ENCODE measurements at regions not wholly inside any gene's neighbourhood (a gene's known extent, or its start where the extent isn't known, plus 50 kb on each side); places are given as distances from the start of the nearest gene placed in this dataset.

DNA sequence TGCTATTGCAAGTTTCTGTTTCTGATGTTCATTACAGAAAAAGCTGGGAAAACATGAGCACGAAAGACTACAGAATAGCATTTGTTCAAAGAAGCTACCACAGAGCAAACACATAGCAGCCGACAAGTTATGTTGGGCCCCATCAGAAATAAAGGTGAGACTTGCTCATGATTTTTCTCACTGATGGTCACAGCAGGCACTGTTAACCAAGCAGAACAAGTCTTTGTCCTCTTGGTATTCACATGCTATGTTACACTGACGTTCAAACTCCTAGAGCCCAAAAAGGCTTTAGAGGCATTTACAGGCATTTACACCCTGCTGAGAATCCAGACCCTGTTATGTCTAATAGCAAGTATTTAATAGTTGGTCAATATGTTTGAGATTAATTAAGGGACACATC lies 235.0 kb upstream of the HNMT start:
- H3K4me1 Mint-ChIP-seq = no peaks in the 10 kb centered on the region
- DNase-seq = no peak
- H3K4me3 Mint-ChIP-seq = no peak overlapping the region
- no peak overlapping the region for H3K27ac Mint-ChIP-seq
- no peaks in the 10 kb centered on the region for H3K27me3 Mint-ChIP-seq
- H3K36me3 Mint-ChIP-seq (ENCODE audit: low read depth) = no peaks in the 10 kb centered on the region
- ATAC-seq = no peak
- no peaks in the 10 kb centered on the region for H3K9me3 ChIP-seq (ENCODE audit: control insufficient read depth, low read length, poor library complexity, severe bottlenecking)

DNA sequence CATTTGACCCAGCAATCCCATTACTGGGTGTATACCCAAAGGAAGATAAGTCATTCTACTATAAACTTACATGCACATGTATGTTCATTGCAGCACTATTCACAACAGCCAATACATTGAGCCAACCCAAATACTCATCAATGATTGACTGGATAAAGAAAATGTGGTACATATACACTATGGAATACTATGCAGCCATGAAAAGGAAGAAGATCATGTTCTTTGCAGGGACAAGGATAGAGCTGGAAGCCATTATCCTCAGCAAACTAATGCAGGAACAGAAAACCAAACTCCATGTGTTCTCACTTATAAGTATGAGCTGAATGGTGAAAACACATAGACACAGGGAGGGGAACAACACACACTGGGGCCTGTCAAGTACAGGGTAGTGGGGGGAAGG lies 226.7 kb upstream of the HNMT start:
- H3K4me3 Mint-ChIP-seq = no peak overlapping the region
- no peak overlapping the region for H3K27ac Mint-ChIP-seq
- H3K9me3 ChIP-seq (ENCODE audit: control insufficient read depth, low read length, poor library complexity, severe bottlenecking) = no peaks in the 10 kb centered on the region
- ATAC-seq (no peak), DNase-seq (no peak)
- H3K27me3 Mint-ChIP-seq = no peaks in the 10 kb centered on the region
- H3K4me1 Mint-ChIP-seq = no peaks in the 10 kb centered on the region
- no peaks in the 10 kb centered on the region for H3K36me3 Mint-ChIP-seq (ENCODE audit: low read depth)

DNA sequence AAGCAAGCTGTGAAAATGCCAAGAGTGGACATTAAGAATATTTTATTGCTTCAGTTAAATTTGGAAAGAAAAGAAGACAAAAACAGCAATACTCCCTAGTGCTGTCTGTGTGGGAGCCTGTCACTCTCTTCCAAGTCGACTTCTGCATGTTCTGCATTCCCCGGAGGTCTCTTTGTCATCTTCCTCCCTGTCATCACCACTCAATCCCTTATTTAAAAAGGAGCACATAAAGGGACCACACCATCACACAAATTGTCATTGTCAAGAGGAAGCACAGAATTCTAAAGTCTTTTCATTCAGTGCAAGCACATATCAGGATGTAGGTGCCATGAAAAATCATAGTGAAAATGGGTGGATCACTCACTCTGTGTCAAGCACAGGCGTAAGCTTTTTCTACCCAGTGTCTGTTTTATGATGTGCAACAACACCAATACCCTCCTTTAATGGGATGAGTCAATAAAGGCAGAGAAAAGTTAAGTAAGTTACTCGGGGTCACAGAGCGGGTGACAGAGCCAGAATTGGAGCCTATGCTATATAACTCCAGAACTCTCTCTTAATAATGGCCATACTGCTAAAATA lies 222.4 kb upstream of the HNMT start:
- H3K9me3 ChIP-seq (ENCODE audit: control insufficient read depth, low read length, poor library complexity, severe bottlenecking) = no peaks in the 10 kb centered on the region
- no peak for DNase-seq
- Mint-ChIP-seq H3K27me3 (no peaks in the 10 kb centered on the region), H3K4me3 (no peak overlapping the region), H3K36me3 (ENCODE audit: low read depth) (no peaks in the 10 kb centered on the region), H3K4me1 (no peaks in the 10 kb centered on the region), H3K27ac (no peak overlapping the region)
- ATAC-seq = no peak

DNA sequence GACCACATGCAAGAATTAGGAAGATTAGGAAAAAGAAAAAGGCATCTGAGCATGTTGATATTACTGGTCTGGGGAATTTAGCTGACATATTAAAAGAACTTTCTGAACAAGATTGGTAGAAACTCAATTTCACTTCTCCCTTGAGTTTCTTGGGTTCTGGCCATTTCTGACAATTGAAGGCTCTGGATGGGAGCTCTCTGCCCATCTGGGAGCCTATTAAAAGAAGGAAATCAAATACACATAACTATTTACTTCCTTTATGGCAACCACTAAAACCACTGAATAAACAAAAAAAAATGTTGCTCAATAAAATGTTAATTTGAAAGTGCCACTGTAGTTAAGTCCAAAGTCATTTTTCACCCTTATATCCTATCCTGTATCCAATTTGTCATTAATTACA lies 216.8 kb upstream of the HNMT start:
- ATAC-seq = no peak
- no peak overlapping the region for H3K4me3 Mint-ChIP-seq

DNA sequence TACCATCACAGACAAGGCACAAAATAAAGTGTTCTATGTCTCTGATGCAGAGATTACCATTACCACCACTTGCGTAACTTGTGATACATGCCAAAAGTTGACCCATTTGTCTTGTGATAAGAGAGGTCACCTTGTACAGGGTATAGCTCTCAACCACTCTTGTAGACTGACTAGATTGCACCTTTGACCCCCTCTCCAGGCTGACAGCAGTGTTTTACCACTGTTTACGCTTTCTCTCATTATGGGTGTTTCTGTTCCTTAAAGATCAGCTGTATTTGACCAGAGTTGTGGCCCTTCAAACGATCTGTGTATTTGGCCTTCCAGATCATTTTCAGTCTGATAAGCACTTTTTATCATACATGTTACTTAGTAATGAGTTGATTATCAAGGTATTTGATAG lies 215.7 kb upstream of the HNMT start:
- Mint-ChIP-seq H3K27ac (no peak overlapping the region), H3K27me3 (no peaks in the 10 kb centered on the region), H3K4me1 (no peaks in the 10 kb centered on the region), H3K4me3 (no peak overlapping the region), H3K36me3 (ENCODE audit: low read depth) (no peaks in the 10 kb centered on the region)
- no peak for DNase-seq
- ATAC-seq = no peak
- H3K9me3 ChIP-seq (ENCODE audit: control insufficient read depth, low read length, poor library complexity, severe bottlenecking) = no peaks in the 10 kb centered on the region

More for the DNA sequence above, 216.8 kb upstream of the HNMT start:
- DNase-seq = no peak
- Mint-ChIP-seq H3K36me3 (ENCODE audit: low read depth) (no peaks in the 10 kb centered on the region), H3K27me3 (no peaks in the 10 kb centered on the region), H3K27ac (no peak overlapping the region), H3K4me1 (no peaks in the 10 kb centered on the region)
- no peaks in the 10 kb centered on the region for H3K9me3 ChIP-seq (ENCODE audit: control insufficient read depth, low read length, poor library complexity, severe bottlenecking)

DNA sequence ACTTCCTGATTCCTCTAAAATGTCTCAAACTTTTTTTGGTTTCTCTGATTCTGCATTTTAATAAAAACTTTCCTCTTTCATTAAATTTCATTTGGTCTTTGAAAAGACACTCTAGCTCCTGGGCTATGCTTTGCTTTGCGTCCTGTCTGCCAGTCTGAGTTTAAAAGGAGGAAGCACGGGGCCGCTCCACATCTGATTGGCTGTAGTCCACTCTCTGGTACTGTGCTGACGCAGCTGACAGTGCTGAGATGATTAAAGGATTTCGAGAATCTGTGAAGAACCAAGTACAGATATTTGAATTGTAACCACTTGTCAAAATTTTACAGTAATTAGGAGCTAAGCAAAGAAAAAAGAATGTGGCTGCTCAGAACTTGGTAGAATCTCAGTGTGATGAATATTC lies 199.6 kb upstream of the HNMT start:
- H3K36me3 Mint-ChIP-seq (ENCODE audit: low read depth) = no peaks in the 10 kb centered on the region
- H3K27ac Mint-ChIP-seq = no peak overlapping the region
- no peak for ATAC-seq
- no peaks in the 10 kb centered on the region for H3K27me3 Mint-ChIP-seq
- no peaks in the 10 kb centered on the region for H3K9me3 ChIP-seq (ENCODE audit: control insufficient read depth, low read length, poor library complexity, severe bottlenecking)
- DNase-seq = no peak
- no peak overlapping the region for H3K4me3 Mint-ChIP-seq
- H3K4me1 Mint-ChIP-seq = no peaks in the 10 kb centered on the region

DNA sequence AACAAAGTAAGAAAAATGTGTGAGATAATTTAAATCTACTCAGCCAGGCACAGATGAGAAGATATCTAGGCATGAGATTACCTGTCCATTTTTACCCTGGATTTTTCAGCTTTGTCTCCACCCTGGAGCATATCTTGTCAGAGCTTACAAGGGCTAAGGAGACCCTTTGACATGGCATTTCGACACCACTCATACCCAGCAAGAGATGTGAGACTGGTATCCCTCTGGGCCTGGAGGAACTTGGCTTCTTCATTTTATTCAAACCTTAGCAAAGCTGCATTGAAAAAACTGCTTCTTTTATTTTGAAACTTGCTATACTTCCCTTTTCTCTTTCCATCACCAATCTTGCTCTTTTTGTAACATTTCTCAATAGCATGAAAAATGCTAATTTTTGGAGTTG lies 194.9 kb upstream of the HNMT start:
- no peak for DNase-seq
- ATAC-seq = no peak
- H3K9me3 ChIP-seq (ENCODE audit: control insufficient read depth, low read length, poor library complexity, severe bottlenecking) = no peaks in the 10 kb centered on the region
- Mint-ChIP-seq H3K27ac (no peak overlapping the region), H3K36me3 (ENCODE audit: low read depth) (no peaks in the 10 kb centered on the region), H3K4me3 (no peak overlapping the region), H3K27me3 (no peaks in the 10 kb centered on the region), H3K4me1 (no peaks in the 10 kb centered on the region)

DNA sequence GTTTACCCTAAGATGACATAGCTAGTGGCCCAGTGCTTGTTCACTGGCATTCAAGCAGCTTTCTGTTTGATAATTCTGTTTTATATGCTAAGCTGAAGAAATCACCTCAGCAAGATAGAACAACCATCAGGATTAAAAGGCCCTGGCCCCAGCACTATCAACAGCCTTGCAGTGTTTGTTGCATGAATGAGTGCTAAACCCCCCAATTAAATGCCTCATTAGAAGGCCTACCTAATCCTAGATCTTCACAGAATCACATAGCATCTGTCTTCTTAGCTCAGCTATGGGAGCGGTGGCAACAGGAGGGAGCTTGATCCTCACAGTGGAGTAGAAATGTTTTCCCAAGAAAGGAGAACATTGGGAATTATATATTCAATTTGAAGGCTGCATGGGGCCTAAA lies 194.1 kb upstream of the HNMT start:
- H3K27ac Mint-ChIP-seq = no peak overlapping the region
- no peaks in the 10 kb centered on the region for H3K36me3 Mint-ChIP-seq (ENCODE audit: low read depth)
- H3K4me3 Mint-ChIP-seq = no peak overlapping the region
- ATAC-seq (no peak), DNase-seq (no peak)
- H3K27me3 Mint-ChIP-seq = no peaks in the 10 kb centered on the region
- no peaks in the 10 kb centered on the region for H3K4me1 Mint-ChIP-seq
- no peaks in the 10 kb centered on the region for H3K9me3 ChIP-seq (ENCODE audit: control insufficient read depth, low read length, poor library complexity, severe bottlenecking)

DNA sequence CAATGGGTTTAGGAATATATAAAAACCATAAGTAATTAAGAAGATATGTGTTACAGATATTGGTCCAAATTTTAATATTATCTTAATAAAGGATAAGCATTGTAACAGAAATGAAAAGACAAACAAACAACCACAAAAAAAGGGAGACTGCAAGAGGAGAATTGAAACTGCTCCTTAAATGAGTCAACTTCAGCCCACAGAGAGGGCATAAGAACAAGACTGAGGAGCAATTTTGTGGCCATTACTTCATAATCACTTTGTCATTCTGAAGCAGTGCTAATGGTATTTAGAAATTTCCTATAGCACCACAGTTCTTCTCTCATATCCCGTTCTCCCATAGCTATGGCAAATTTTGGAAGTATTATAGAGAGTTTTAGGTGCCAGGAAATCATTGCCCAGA lies 193.2 kb upstream of the HNMT start:
- no peaks in the 10 kb centered on the region for H3K36me3 Mint-ChIP-seq (ENCODE audit: low read depth)
- ATAC-seq (no peak), DNase-seq (no peak)
- no peaks in the 10 kb centered on the region for H3K27me3 Mint-ChIP-seq
- no peak overlapping the region for H3K27ac Mint-ChIP-seq
- no peak overlapping the region for H3K4me3 Mint-ChIP-seq
- H3K4me1 Mint-ChIP-seq = no peaks in the 10 kb centered on the region
- H3K9me3 ChIP-seq (ENCODE audit: control insufficient read depth, low read length, poor library complexity, severe bottlenecking) = no peaks in the 10 kb centered on the region

DNA sequence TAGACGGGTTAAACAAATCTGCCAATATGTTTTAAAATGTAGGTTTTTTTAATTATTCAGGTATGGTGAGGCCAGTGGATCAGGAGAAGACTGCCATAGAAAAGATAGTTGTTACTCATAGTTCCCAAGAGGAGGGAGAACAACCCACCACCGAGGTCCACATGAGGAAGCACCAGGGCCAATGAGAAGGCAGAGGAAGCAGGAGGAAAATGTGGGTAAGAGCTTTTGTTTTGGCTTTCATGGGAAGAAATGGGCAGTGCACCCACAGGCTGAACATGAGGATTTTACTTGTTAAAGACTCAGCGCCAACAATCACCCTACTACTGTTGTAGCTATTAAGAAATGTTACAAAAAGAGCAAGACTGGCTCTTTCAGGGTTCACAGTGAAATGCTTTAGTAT lies 191.8 kb upstream of the HNMT start:
- H3K27me3 Mint-ChIP-seq = no peaks in the 10 kb centered on the region
- no peak for DNase-seq
- no peak overlapping the region for H3K4me3 Mint-ChIP-seq
- no peaks in the 10 kb centered on the region for H3K36me3 Mint-ChIP-seq (ENCODE audit: low read depth)
- no peak for ATAC-seq
- H3K27ac Mint-ChIP-seq = no peak overlapping the region
- no peaks in the 10 kb centered on the region for H3K4me1 Mint-ChIP-seq
- H3K9me3 ChIP-seq (ENCODE audit: control insufficient read depth, low read length, poor library complexity, severe bottlenecking) = no peaks in the 10 kb centered on the region

DNA sequence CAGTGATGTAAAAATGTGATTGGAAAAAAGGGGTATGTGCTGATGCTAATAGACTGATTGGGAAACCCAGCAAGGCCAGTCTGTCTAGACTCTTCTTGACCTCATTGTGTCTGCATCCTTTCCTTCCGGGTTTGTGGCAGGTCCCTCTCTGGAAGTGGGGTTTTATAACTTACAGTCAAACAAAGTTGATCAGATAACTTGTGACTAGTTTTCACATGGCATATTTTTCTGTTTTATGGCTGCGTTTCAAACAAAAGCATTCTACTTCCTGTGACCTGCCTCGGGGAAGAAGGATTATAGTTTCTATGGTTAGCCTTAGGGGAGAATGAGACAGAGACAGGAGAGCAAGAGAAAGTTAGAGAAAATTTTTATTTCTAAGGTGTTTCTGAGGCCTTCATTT lies 188.7 kb upstream of the HNMT start:
- no peaks in the 10 kb centered on the region for H3K9me3 ChIP-seq (ENCODE audit: control insufficient read depth, low read length, poor library complexity, severe bottlenecking)
- H3K4me3 Mint-ChIP-seq = no peak overlapping the region
- no peak for DNase-seq
- H3K27me3 Mint-ChIP-seq = no peaks in the 10 kb centered on the region
- no peak for ATAC-seq
- no peaks in the 10 kb centered on the region for H3K4me1 Mint-ChIP-seq
- no peak overlapping the region for H3K27ac Mint-ChIP-seq
- H3K36me3 Mint-ChIP-seq (ENCODE audit: low read depth) = no peaks in the 10 kb centered on the region

DNA sequence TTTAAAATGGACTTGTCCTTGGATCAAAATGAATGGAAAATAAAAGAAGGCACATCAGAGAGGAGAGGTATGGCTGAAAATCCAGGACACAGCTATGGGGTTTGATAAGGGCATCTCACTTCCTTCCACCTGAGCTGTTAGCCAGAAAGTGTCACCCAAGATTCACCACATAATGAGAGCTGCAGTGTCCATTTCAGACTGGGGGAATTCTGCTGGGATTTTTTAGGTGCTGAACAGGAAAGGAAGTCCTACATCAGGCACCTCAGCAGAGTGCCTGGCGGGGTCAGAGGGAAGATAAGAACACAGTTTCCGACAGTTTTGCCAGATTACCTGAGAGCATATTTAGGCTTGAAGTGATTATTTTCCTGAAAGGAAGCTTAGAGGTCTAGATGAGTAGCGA lies 187.6 kb upstream of the HNMT start:
- DNase-seq = no peak
- H3K27ac Mint-ChIP-seq = no peak overlapping the region
- H3K9me3 ChIP-seq (ENCODE audit: control insufficient read depth, low read length, poor library complexity, severe bottlenecking) = no peaks in the 10 kb centered on the region
- no peak overlapping the region for H3K4me3 Mint-ChIP-seq
- no peaks in the 10 kb centered on the region for H3K27me3 Mint-ChIP-seq
- no peaks in the 10 kb centered on the region for H3K36me3 Mint-ChIP-seq (ENCODE audit: low read depth)
- H3K4me1 Mint-ChIP-seq = no peaks in the 10 kb centered on the region
- ATAC-seq = no peak

DNA sequence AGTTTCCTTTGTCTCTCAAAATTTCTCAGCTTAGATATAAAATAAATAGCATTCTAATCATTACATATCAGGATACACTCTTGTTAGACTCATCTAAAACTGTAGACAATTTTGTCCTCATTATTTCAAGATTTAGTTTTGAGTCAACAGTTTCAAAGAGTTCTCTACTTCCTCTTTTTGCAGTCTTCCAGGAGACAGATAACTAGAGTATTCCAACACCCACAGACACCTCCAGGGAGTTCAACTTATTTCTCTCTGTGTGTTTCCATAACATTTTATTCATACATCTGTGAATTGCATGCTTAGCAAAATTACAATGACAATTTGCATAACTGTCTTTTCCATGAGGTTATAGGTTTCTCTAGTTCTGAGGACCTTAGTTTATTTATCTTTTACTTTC lies 166.6 kb upstream of the HNMT start:
- Mint-ChIP-seq H3K27me3 (no peaks in the 10 kb centered on the region), H3K4me1 (no peaks in the 10 kb centered on the region), H3K27ac (no peak overlapping the region), H3K36me3 (ENCODE audit: low read depth) (no peaks in the 10 kb centered on the region), H3K4me3 (no peak overlapping the region)
- peaks cover 2% of the 10 kb centered on the region for H3K9me3 ChIP-seq (ENCODE audit: control insufficient read depth, low read length, poor library complexity, severe bottlenecking)
- DNase-seq = no peak
- ATAC-seq = no peak

DNA sequence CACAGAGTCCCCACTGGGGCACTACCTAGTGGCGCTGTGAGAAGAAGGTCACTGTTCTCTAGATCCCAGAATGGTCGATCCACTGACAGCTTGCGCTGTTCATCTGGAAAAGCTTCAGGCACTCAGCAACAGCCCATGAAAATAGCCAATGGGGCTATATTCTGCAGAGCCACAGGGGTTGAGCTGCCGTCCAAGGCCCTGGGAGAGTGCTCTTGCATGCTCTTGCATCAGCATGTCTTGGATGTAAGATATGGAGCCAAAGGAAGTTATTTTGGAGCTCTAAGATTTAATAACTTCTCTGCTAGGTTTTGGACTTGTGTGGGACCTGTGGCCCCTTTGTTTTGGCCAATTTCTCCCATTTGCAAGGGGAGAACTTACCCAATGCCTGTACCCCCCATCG lies 164.7 kb upstream of the HNMT start:
- H3K4me1 Mint-ChIP-seq = no peaks in the 10 kb centered on the region
- no peak overlapping the region for H3K27ac Mint-ChIP-seq
- ATAC-seq (no peak), DNase-seq (no peak)
- no peaks in the 10 kb centered on the region for H3K36me3 Mint-ChIP-seq (ENCODE audit: low read depth)
- H3K9me3 ChIP-seq (ENCODE audit: control insufficient read depth, low read length, poor library complexity, severe bottlenecking) = peaks cover 2% of the 10 kb centered on the region
- no peak overlapping the region for H3K4me3 Mint-ChIP-seq
- no peaks in the 10 kb centered on the region for H3K27me3 Mint-ChIP-seq

DNA sequence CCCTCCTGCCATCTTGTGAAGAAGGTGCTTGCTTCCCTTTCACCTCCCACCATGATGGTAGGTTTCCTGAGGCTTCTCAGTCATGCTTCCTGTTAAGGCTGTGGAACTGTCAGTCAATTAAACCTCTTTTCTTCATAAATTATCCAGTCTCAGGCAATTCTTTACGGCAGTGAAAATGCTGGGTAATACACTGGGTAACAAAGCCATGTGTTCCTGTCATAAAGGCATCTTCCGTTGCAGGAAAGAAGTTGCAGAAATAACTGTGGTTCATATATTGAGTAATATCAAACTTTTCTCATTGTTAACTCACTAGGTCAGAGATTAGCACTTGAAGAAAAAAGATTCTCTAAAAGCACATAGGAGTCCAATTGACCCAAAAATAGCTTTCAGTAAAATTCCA lies 163.9 kb upstream of the HNMT start:
- H3K27me3 Mint-ChIP-seq = no peaks in the 10 kb centered on the region
- no peaks in the 10 kb centered on the region for H3K36me3 Mint-ChIP-seq (ENCODE audit: low read depth)
- DNase-seq (no peak), ATAC-seq (no peak)
- H3K4me3 Mint-ChIP-seq = no peak overlapping the region
- H3K9me3 ChIP-seq (ENCODE audit: control insufficient read depth, low read length, poor library complexity, severe bottlenecking) = peaks cover 2% of the 10 kb centered on the region
- no peaks in the 10 kb centered on the region for H3K4me1 Mint-ChIP-seq
- H3K27ac Mint-ChIP-seq = no peak overlapping the region

Data from T-helper 17 cell (primary cell).